A549 (cell line): ENCODE measurements at regions not wholly inside any gene's neighbourhood (a gene's known extent, or its start where the extent isn't known, plus 50 kb on each side); places are given as distances from the start of the nearest gene placed in this dataset.

ENCODE experiments used
- ATAC-seq, 2 experiments: fragments of 200-7000 bp in 1 of 2; fragments of >200 bp in 1 of 2; cut with Nextera tagmentation in 1 of 2; cut with Tn5 transposase in 1 of 2; 3 replicates each; pipeline versions ENCODE4 v1.8.0 to v1.9.1; 2018 to 2020; ENCODE audit warnings: mild to moderate bottlenecking in 1 of 2, moderate library complexity in 1 of 2
- CTCF ChIA-PET: fragments of 300-600 bp; sonication (Branson Sonifier 250); formaldehyde crosslinking; extraction: SDS; loops from one replicate; lab custom pipeline; 2021; ENCODE audit warnings: antibody characterized with exemption, inconsistent platforms; lab: Yijun Ruan, JAX
- POLR2A ChIA-PET: fragments of 350-600 bp; formaldehyde crosslinking; extraction: SDS; loops from one replicate; lab custom pipeline; 2021; ENCODE audit warnings: antibody characterized with exemption, inconsistent platforms; lab: Yijun Ruan, JAX
- DNase-seq, 2 experiments: peaks; one replicate each; pipeline versions ENCODE4 v3.0.0 to v3.0.0-alpha.2; 2011 to 2016; ENCODE audit warnings: low read depth in 1 of 2, low spot score in 1 of 2
- FAIRE-seq: peaks from 2 replicates; lab custom pipeline; 2011; peaks lifted over from hg19 to GRCh38; lab: Jason Lieb, UNC
- H3K27ac ChIP-seq, 2 experiments: fragments of >200 bp; sonication (Bioruptor Twin); formaldehyde crosslinking; 3 replicates each; pipeline ENCODE4 v1.5.1; 2016 to 2017
- H3K4me1 ChIP-seq: fragments of >200 bp; sonication (Bioruptor Twin); formaldehyde crosslinking; 3 replicates; pipeline ENCODE4 v1.6.1; 2016
- H3K4me2 ChIP-seq: fragments of >200 bp; sonication (Bioruptor Twin); formaldehyde crosslinking; 3 replicates; pipeline ENCODE4 v1.6.1; 2016
- H3K4me3 ChIP-seq: fragments of >200 bp; sonication (Bioruptor Twin); formaldehyde crosslinking; 3 replicates; pipeline ENCODE4 v1.5.1; 2016
- H3K9me3 ChIP-seq: fragments of >200 bp; sonication (Bioruptor Twin); formaldehyde crosslinking; 3 replicates; pipeline ENCODE4 v1.6.1; 2016
- BHLHE40 ChIP-seq: IDR thresholded peaks from 2 replicates; pipeline ENCODE4 v1.6.1; 2012; ENCODE audit warnings: low read depth, low read length, inconsistent platforms
- EHF ChIP-seq: fragments of 250-450 bp; sonication (Bioruptor Pico); IDR thresholded peaks from 2 replicates; pipeline ENCODE4 v1.5.0; 2020; ENCODE audit warnings: mild to moderate bottlenecking
- EP300 ChIP-seq, 2 experiments: fragments of >200 bp; sonication (Bioruptor Twin); formaldehyde crosslinking; IDR thresholded peaks; 2 replicates in 1 of 2; 3 replicates in 1 of 2; pipeline ENCODE4 v1.6.1; 2016 to 2017
- ESRRA ChIP-seq: fragments of 150-350 bp; IDR thresholded peaks from 2 replicates; pipeline ENCODE4 v1.6.1; 2014; ENCODE audit warnings: mild to moderate bottlenecking, low read length, borderline replicate concordance
- FOSB ChIP-seq: fragments of 250-450 bp; sonication (Bioruptor Pico); IDR thresholded peaks from 2 replicates; pipeline ENCODE4 v1.5.0; 2020; ENCODE audit warnings: mild to moderate bottlenecking, moderate library complexity
- FOXS1 ChIP-seq: fragments of 250-450 bp; sonication (Bioruptor Pico); IDR thresholded peaks from 2 replicates; pipeline ENCODE4 v1.5.0; 2020; ENCODE audit warnings: mild to moderate bottlenecking, moderate library complexity
- GATA3 ChIP-seq: IDR thresholded peaks from 2 replicates; pipeline ENCODE4 v1.6.1; 2012; ENCODE audit warnings: borderline replicate concordance
- HDAC2 ChIP-seq: fragments of 200-600 bp; sonication (generic); IDR thresholded peaks from 2 replicates; pipeline ENCODE4 v1.6.1; 2016
- HES2 ChIP-seq: fragments of >200 bp; sonication (Bioruptor Twin); formaldehyde crosslinking; IDR thresholded peaks from 2 replicates; pipeline ENCODE4 v1.6.1; 2016
- HMGXB4 ChIP-seq: fragments of 250-450 bp; sonication (Bioruptor Pico); IDR thresholded peaks from 2 replicates; pipeline ENCODE4 v1.5.0; 2021; ENCODE audit warnings: mild to moderate bottlenecking, moderate library complexity, borderline replicate concordance
- HOXA7 ChIP-seq: fragments of 250-450 bp; sonication (Bioruptor Pico); IDR thresholded peaks from 2 replicates; pipeline ENCODE4 v1.5.0; 2020; ENCODE audit warnings: mild to moderate bottlenecking, moderate library complexity
- HOXB13 ChIP-seq: fragments of 250-450 bp; sonication (Bioruptor Pico); IDR thresholded peaks from 2 replicates; pipeline ENCODE4 v1.5.0; 2020; ENCODE audit warnings: low read depth, mild to moderate bottlenecking, moderate library complexity
- JUN ChIP-seq, 2 experiments: fragments of >200 bp; sonication (Bioruptor Twin); formaldehyde crosslinking; IDR thresholded peaks; 2 replicates in 1 of 2; 3 replicates in 1 of 2; pipeline ENCODE4 v1.6.1; 2016 to 2017
- JUNB ChIP-seq: fragments of >200 bp; sonication (Bioruptor Twin); formaldehyde crosslinking; IDR thresholded peaks from 2 replicates; pipeline ENCODE4 v1.6.1; 2016
- KDM5A ChIP-seq: fragments of 200-600 bp; sonication (generic); IDR thresholded peaks from 2 replicates; pipeline ENCODE4 v1.6.1; 2016; ENCODE audit warnings: antibody characterized with exemption, mild to moderate bottlenecking
- PBX3 ChIP-seq: IDR thresholded peaks from 2 replicates; pipeline ENCODE4 v1.6.1; 2012
- PHF8 ChIP-seq: fragments of 200-600 bp; sonication (generic); IDR thresholded peaks from 2 replicates; pipeline ENCODE4 v1.6.1; 2016; ENCODE audit warnings: low read depth, mild to moderate bottlenecking, antibody characterized with exemption, moderate library complexity, borderline replicate concordance
- RAD21 ChIP-seq, 2 experiments: fragments of >200 bp in 1 of 2; sonication (Bioruptor Twin) in 1 of 2; formaldehyde crosslinking in 1 of 2; IDR thresholded peaks in 1 of 2; conservative IDR thresholded peaks in 1 of 2; 2 replicates in 1 of 2; 3 replicates in 1 of 2; pipeline ENCODE4 v1.6.1; 2012 to 2018; ENCODE audit warnings: inconsistent platforms in 1 of 2
- RCOR1 ChIP-seq: fragments of 150-350 bp; IDR thresholded peaks from 2 replicates; pipeline ENCODE4 v1.6.1; 2014; ENCODE audit warnings: antibody characterized with exemption, low read length, low read depth
- SREBF2 ChIP-seq: fragments of 450-650 bp; IDR thresholded peaks from 2 replicates; pipeline ENCODE4 v1.6.1; 2014; ENCODE audit warnings: mild to moderate bottlenecking, moderate library complexity
- TFCP2L1 ChIP-seq: fragments of 250-450 bp; sonication (Bioruptor Pico); IDR thresholded peaks from 2 replicates; pipeline ENCODE4 v1.5.0; 2021; ENCODE audit warnings: mild to moderate bottlenecking
- USF2 ChIP-seq: fragments of 450-650 bp; IDR thresholded peaks from 2 replicates; pipeline ENCODE4 v1.6.1; 2014; ENCODE audit warnings: antibody characterized with exemption
- ZC3H11A ChIP-seq: fragments of 450-650 bp; IDR thresholded peaks from 2 replicates; pipeline ENCODE4 v1.6.1; 2014; ENCODE audit warnings: antibody characterized with exemption, mild to moderate bottlenecking
- ZFP36 ChIP-seq: fragments of 450-650 bp; IDR thresholded peaks from 2 replicates; pipeline ENCODE4 v1.6.1; 2014; ENCODE audit warnings: borderline replicate concordance; ENCODE audit not compliant: partially characterized antibody
- ZSCAN20 ChIP-seq: fragments of 250-450 bp; sonication (Bioruptor Pico); IDR thresholded peaks from 2 replicates; pipeline ENCODE4 v1.8.0; 2022; ENCODE audit warnings: mild to moderate bottlenecking, moderate library complexity
- WGBS: methylation state at CpG from one replicate; pipeline ENCODE4 v1.1.6; 2017; ENCODE audit errors: missing lambda C conversion rate; 5-methylcytosine and 5-hydroxymethylcytosine counted together
- TF ChIP-seq, protein P1 (sequence below): fragments of >200 bp; sonication (Bioruptor Twin); formaldehyde crosslinking; IDR thresholded peaks from 3 replicates; pipeline ENCODE4 v1.6.1; 2016

- no peak overlapping the region for H3K4me2 ChIP-seq
- no peak for FAIRE-seq
- ChIA-PET CTCF (no interaction called here), POLR2A (no interaction called here)
- no peak for ATAC-seq
- no peaks in the 10 kb centered on the region for H3K9me3 ChIP-seq
- DNase-seq: no peak
- WGBS: 27% methylated on average over 5 of the region's 5 CpGs
- TF ChIP-seq FOSB (CRISPR knock-in tag) (no peak), HOXA7 (CRISPR knock-in tag) (no peak), EP300 (IDR thresholded peaks at IDR 0.05) (no peak), RAD21 (conservative IDR thresholded peaks at IDR 0.05 in 1 of 2, IDR thresholded peaks at IDR 0.05 in 1 of 2) (no peak), HES2 (no peak), ESRRA (no peak), RCOR1 (no peak), SREBF2 (no peak), FOXS1 (no peak), BHLHE40 (no peak), ZC3H11A (no peak), PHF8 (no peak), PBX3 (no peak), JUN (IDR thresholded peaks at IDR 0.05) (no peak), HDAC2 (no peak)
- H3K27ac ChIP-seq: no peak overlapping the region
- H3K4me1 ChIP-seq: no peaks in the 10 kb centered on the region
- H3K4me3 ChIP-seq: no peak overlapping the region
Measured at GRCh38 chr13:107331359-107331758, 763.4 kb upstream of the ARGLU1 start.

GRCh38 chr13:107330484-107330883 lies 762.5 kb upstream of the ARGLU1 start:
- 66% methylated on average over 3 of the region's 3 CpGs for WGBS
- CTCF ChIA-PET: no interaction called here
- DNase-seq (no peak), FAIRE-seq (no peak), ATAC-seq (no peak)
- POLR2A ChIA-PET: no interaction called here
- Histone ChIP-seq H3K9me3 (no peaks in the 10 kb centered on the region), H3K4me1 (no peaks in the 10 kb centered on the region), H3K27ac (no peak overlapping the region), H3K4me2 (no peak overlapping the region), H3K4me3 (no peak overlapping the region)
- TF ChIP-seq HMGXB4 (CRISPR knock-in tag) (no peak), JUNB (no peak)
- TF ChIP-seq, protein P1, sequence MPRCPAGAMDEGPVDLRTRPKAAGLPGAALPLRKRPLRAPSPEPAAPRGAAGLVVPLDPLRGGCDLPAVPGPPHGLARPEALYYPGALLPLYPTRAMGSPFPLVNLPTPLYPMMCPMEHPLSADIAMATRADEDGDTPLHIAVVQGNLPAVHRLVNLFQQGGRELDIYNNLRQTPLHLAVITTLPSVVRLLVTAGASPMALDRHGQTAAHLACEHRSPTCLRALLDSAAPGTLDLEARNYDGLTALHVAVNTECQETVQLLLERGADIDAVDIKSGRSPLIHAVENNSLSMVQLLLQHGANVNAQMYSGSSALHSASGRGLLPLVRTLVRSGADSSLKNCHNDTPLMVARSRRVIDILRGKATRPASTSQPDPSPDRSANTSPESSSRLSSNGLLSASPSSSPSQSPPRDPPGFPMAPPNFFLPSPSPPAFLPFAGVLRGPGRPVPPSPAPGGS: no peak

- DNase-seq: no peak
- Histone ChIP-seq H3K27ac (no peak overlapping the region), H3K4me3 (no peak overlapping the region), H3K4me1 (no peaks in the 10 kb centered on the region), H3K4me2 (no peak overlapping the region), H3K9me3 (no peaks in the 10 kb centered on the region)
- TF ChIP-seq GATA3 (no peak), ZSCAN20 (CRISPR knock-in tag) (no peak), KDM5A (no peak), FOXS1 (no peak), HMGXB4 (CRISPR knock-in tag) (no peak), USF2 (no peak), HOXB13 (CRISPR knock-in tag) (no peak), TFCP2L1 (CRISPR knock-in tag) (no peak), PBX3 (no peak), EHF (CRISPR knock-in tag) (no peak), ZFP36 (no peak)
- POLR2A ChIA-PET: no interaction called here
- no peak for ATAC-seq
- CTCF ChIA-PET: no interaction called here
- FAIRE-seq: no peak
- WGBS: 28% methylated on average over 5 of the region's 5 CpGs
Measured at GRCh38 chr13:107329991-107330390, 762.1 kb upstream of the ARGLU1 start.
